Endothelial cell of umbilical vein (primary cell): ENCODE measurements at regions not wholly inside any gene's neighbourhood (a gene's known extent, or its start where the extent isn't known, plus 50 kb on each side); places are given as distances from the start of the nearest gene placed in this dataset.

Experiments used
- BruUV-seq: library from RNA; stranded (reverse); fragments of 400-500 nt; replicated peaks from 2 replicates; lab custom pipeline; 2021; lab: Mats Ljungman, UMichigan
- CTCF ChIA-PET: fragments of 300-600, 350-600 bp; sonication (Branson Sonifier 250); formaldehyde crosslinking; loops from one replicate; lab custom pipeline; 2021; ENCODE audit warnings: antibody characterized with exemption, inconsistent platforms; lab: Charles Lee
- POLR2A ChIA-PET: fragments of 300-600, 350-600 bp; sonication (Branson Sonifier 250); formaldehyde crosslinking; loops from one replicate; lab custom pipeline; 2021; ENCODE audit warnings: antibody characterized with exemption, inconsistent platforms; lab: Charles Lee
- DNase-seq: peaks from one replicate; pipeline ENCODE4 v3.0.0-alpha.2; 2011; ENCODE audit warnings: low read depth, low spot score
- FAIRE-seq: peaks from 2 replicates; lab custom pipeline; 2011; peaks lifted over from hg19 to GRCh38; lab: Jason Lieb, UNC
- H2AFZ ChIP-seq: 2 replicates; pipeline ENCODE4 v1.6.0; 2012; ENCODE audit warnings: low read depth, low read length, control low read depth, inconsistent platforms
- H3K27ac ChIP-seq: 2 replicates; pipeline ENCODE4 v1.5.1; 2011; ENCODE audit warnings: low read depth, mild to moderate bottlenecking, control low read depth, low read length, moderate library complexity; ENCODE audit not compliant: insufficient read depth
- H3K27me3 ChIP-seq, 2 experiments: 2 replicates each; pipeline versions ENCODE4 v1.6.0 to v1.6.1; 2011; ENCODE audit warnings: low read length in 2 of 2, mixed read lengths in 1 of 2; ENCODE audit not compliant: control insufficient read depth in 2 of 2, insufficient read depth in 2 of 2
- H3K36me3 ChIP-seq, 2 experiments: 2 replicates in 1 of 2; 3 replicates in 1 of 2; pipeline ENCODE4 v1.5.1; 2011; ENCODE audit warnings: low read length in 2 of 2, mild to moderate bottlenecking in 1 of 2, moderate library complexity in 1 of 2; ENCODE audit not compliant: control insufficient read depth in 2 of 2, insufficient read depth in 2 of 2; ENCODE audit errors: extremely low read depth in 1 of 2
- H3K4me1 ChIP-seq: 3 replicates; pipeline ENCODE4 v1.5.1; 2011; ENCODE audit warnings: mild to moderate bottlenecking, low read length; ENCODE audit not compliant: control insufficient read depth, insufficient read depth; ENCODE audit errors: extremely low read depth
- H3K4me2 ChIP-seq: 2 replicates; pipeline ENCODE4 v1.6.1; 2011; ENCODE audit warnings: low read length, control low read depth, mixed read lengths; ENCODE audit not compliant: insufficient read depth
- H3K4me3 ChIP-seq, 3 experiments: fragments of 200-600 bp in 1 of 3; sonication (generic), shearing (Covaris generic) in 1 of 3; replicated peaks in 1 of 3; 2 replicates each; pipeline ENCODE4 v1.5.1; 2011 to 2016; ENCODE audit warnings: control low read depth in 3 of 3, low read length in 3 of 3, mild to moderate bottlenecking in 2 of 3, inconsistent platforms in 1 of 3, low read depth in 1 of 3, moderate library complexity in 1 of 3; ENCODE audit not compliant: insufficient read depth in 1 of 3
- H3K79me2 ChIP-seq: 2 replicates; pipeline ENCODE4 v1.6.0; 2012; ENCODE audit warnings: low read length, inconsistent platforms; ENCODE audit not compliant: control insufficient read depth, insufficient read depth
- H3K9ac ChIP-seq: replicated peaks from 2 replicates; pipeline ENCODE3; 2011; ENCODE audit warnings: low read length, control low read depth; ENCODE audit not compliant: insufficient read depth; ENCODE audit errors: extremely low read depth
- H3K9me1 ChIP-seq: replicated peaks from 3 replicates; pipeline ENCODE4 v1.6.0; 2011; ENCODE audit warnings: mild to moderate bottlenecking, low read length; ENCODE audit not compliant: control insufficient read depth, insufficient read depth; ENCODE audit errors: extremely low read depth
- H3K9me3 ChIP-seq: replicated peaks from 2 replicates; pipeline ENCODE4 v1.5.1; 2012; ENCODE audit warnings: low read length, inconsistent platforms; ENCODE audit not compliant: control insufficient read depth, insufficient read depth
- H4K20me1 ChIP-seq: replicated peaks from 2 replicates; pipeline ENCODE3; 2011; ENCODE audit warnings: mild to moderate bottlenecking, low read length; ENCODE audit not compliant: control insufficient read depth, insufficient read depth; ENCODE audit errors: extremely low read depth
- CTCF ChIP-seq, 2 donors: IDR thresholded peaks; 1 replicate in 1 of 2; 2 replicates in 1 of 2; pipeline ENCODE4 v1.5.1; 2011; ENCODE audit warnings: low read length in 2 of 2, mild to moderate bottlenecking in 2 of 2, moderate library complexity in 2 of 2, control low read depth in 1 of 2, inconsistent platforms in 1 of 2, low read depth in 1 of 2; ENCODE audit not compliant: insufficient read depth in 1 of 2; ENCODE audit errors: extremely low read depth in 1 of 2
- EZH2 ChIP-seq: IDR thresholded peaks from 2 replicates; pipeline ENCODE4 v1.6.1; 2012; ENCODE audit warnings: borderline replicate concordance, low read depth, mild to moderate bottlenecking, moderate library complexity, low read length, inconsistent platforms; ENCODE audit not compliant: severe bottlenecking
- FOS ChIP-seq: IDR thresholded peaks from 2 replicates; pipeline ENCODE4 v1.6.1; 2011; ENCODE audit warnings: mild to moderate bottlenecking, low read length, moderate library complexity, borderline replicate concordance; ENCODE audit not compliant: insufficient read depth
- GATA2 ChIP-seq: IDR thresholded peaks from 2 replicates; pipeline ENCODE4 v1.7.0; 2011; ENCODE audit warnings: low read depth, mild to moderate bottlenecking, moderate library complexity, mixed read lengths, low read length; ENCODE audit not compliant: insufficient read length, insufficient read depth
- JUN ChIP-seq: IDR thresholded peaks from 2 replicates; pipeline ENCODE4 v1.6.1; 2011; ENCODE audit warnings: borderline replicate concordance, low read depth; ENCODE audit not compliant: insufficient read length, insufficient read depth
- MAX ChIP-seq: IDR thresholded peaks from 2 replicates; pipeline ENCODE4 v1.6.1; 2011; ENCODE audit not compliant: insufficient read depth, insufficient read length
- MYC ChIP-seq: IDR thresholded peaks from one replicate; pipeline ENCODE4 v1.6.1; 2011; ENCODE audit warnings: mild to moderate bottlenecking, low read depth, low read length
- POLR2A ChIP-seq: IDR thresholded peaks from 2 replicates; pipeline ENCODE4 v1.6.1; 2012; ENCODE audit warnings: low read depth, mild to moderate bottlenecking, control low read depth, low read length
- POLR2AphosphoS5 ChIP-seq: IDR thresholded peaks from 2 replicates; pipeline ENCODE4 v1.6.1; 2012; ENCODE audit warnings: low read depth, mild to moderate bottlenecking, control low read depth, low read length, moderate library complexity; ENCODE audit not compliant: insufficient read depth
- dilution Hi-C: fragments of 300-500 bp; cut with MboI; formaldehyde crosslinking; loops from one replicate; pipeline ENCODE4 v1.15.0; 2019; ENCODE audit warnings: low sequenced_read_pairs; ENCODE audit not compliant: extremely low pct_ligation_motif_present
- intact Hi-C: fragments of 100-400 bp; cut with micrococcal nuclease; formaldehyde crosslinking; loops from one replicate; pipeline ENCODE4 v1.10.0; 2022

- FAIRE-seq (no peak), DNase-seq (no peak)
- no peak overlapping the region for H2AFZ ChIP-seq
- intact Hi-C loops = no loop called here
- no peak overlapping the region for H3K27ac ChIP-seq
- no peaks in the 10 kb centered on the region for H3K36me3 ChIP-seq
- no peaks in the 10 kb centered on the region for H3K79me2 ChIP-seq
- H3K4me2 ChIP-seq = no peak overlapping the region
- no TSS peak for BruUV-seq
- H3K27me3 ChIP-seq = no peaks in the 10 kb centered on the region
- no peak overlapping the region for H3K9ac ChIP-seq
- H3K4me1 ChIP-seq = no peaks in the 10 kb centered on the region
- ChIA-PET POLR2A (no interaction called here), CTCF (no interaction called here)
- TF ChIP-seq POLR2AphosphoS5 (no peak), FOS (no peak), JUN (no peak), MYC (no peak), GATA2 (no peak), MAX (no peak), EZH2 (no peak), CTCF (IDR thresholded peaks at IDR 0.05; ENCODE audit: extremely low read depth in 1 of 2, insufficient read depth in 1 of 2, low read depth in 1 of 2, low read length in 2 of 2) (no peak), POLR2A (no peak)
- dilution Hi-C loops = no loop called here
- H3K9me1 ChIP-seq = no peaks in the 10 kb centered on the region
- H3K4me3 ChIP-seq = no peak overlapping the region
- H4K20me1 ChIP-seq = no peaks in the 10 kb centered on the region
- H3K9me3 ChIP-seq = peaks cover 2% of the 10 kb centered on the region
Measured at GRCh38 chr2:59790186-59791003, 763.1 kb downstream of the BCL11A start.
